EH (cell line): ENCODE measurements at regions not wholly inside any gene's neighbourhood (a gene's known extent, or its start where the extent isn't known, plus 50 kb on each side); places are given as distances from the start of the nearest gene placed in this dataset.
"Not testable (repeated sequence)": the region's sequence is repeated elsewhere in the genome, so short reads cannot be mapped to it uniquely, and the experiment has no call there.

Source experiments
- DNase-seq: peaks from one replicate; pipeline ENCODE4 v3.0.0-alpha.2; 2015; ENCODE audit warnings: low read depth

DNA sequence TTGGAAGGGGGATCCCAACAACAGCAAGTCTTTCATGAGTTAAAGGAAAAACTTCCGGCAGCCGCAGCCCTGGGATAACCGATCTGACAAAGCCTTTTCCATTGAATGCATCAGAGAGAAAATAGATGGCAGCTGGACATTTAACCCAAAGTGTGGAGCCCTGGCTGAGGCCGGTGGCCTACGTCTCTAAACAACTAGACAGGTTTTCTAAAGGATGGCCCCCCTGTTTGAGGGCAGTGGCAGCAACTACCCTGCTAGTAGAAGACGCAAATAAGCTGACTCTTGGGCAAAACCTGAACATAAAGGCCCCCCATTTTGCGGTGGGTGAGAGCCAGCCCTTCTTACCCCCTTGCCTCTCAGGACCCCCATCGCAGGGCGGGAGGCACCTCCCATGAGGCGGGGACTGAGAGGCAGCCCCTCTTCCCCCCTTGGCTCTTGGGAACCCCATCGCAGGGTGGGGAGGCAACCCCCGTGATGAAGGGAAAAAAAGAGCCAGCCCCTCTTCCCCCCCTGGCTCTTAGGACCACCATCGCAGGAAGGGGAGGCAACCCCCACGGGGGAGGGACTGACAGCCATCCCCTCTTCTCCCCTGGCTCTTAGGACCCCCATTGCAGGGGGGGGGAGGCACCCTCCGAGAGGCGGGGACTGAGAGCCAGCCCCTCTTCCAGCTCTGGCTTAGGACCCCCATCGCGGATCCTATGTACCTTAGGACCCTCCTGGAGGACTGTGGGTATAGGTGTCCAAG, 2422.9 kb upstream of the PCDH20 start:
- DNase-seq, result no peak

DNA sequence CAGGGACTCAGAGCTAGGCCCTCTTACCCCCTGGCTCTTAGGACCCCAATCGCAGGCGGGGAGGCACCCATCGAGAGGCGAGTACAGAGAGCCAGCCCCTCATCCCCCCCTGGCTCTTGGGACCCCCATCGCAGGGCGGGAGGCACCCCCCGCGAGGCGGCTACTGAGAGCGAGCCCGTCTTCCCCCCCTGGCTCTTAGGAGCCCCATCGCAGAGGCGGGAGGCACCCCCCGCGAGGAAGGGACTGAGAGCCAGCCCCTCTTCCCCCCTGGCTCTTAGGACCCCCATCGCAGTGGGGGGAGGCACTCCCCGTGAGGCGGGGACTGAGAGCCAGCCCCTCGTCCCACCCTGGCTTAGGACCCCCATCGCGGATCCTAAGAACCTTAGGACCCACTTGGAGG, 2422.1 kb upstream of the PCDH20 start:
- not testable (repeated sequence) for DNase-seq

DNA sequence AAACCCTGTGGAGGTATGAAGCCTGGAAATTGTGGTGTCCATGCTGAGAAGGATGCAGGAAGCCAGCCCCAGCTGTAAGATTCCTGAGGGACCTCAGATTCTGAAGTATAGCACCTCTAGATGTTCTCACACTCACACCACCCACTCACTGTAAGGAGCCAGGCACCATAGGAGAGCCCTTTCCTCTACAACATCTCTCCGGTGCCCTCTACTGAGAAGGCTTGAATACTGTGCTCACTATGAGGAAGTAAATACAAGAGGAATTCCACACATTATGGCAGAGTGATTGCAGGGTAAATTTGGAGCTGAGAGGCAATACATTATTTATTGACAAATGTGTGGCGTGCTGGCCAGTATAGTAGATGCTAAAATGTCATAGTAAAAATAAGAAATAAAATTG, 2414.0 kb upstream of the PCDH20 start:
- not testable (repeated sequence) for DNase-seq

DNA sequence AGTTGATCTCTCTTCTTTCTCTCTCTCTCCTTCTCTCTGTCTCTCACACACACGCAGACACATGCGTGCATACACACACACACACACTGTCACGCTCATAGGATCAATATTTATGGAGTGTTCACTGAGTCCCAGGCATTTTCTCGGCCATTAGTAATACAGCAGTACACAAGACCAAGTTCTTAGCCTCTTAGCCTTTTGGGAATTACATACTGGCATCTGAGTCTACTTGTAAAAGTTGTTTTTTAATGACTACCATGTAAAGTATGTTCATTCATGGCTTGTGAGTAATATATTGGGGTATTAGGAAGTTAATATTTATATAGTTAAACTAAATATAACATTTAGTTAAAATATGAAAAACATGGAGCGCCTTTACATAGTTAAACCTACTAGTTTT, 2406.1 kb upstream of the PCDH20 start:
- DNase-seq, result not testable (repeated sequence)

DNA sequence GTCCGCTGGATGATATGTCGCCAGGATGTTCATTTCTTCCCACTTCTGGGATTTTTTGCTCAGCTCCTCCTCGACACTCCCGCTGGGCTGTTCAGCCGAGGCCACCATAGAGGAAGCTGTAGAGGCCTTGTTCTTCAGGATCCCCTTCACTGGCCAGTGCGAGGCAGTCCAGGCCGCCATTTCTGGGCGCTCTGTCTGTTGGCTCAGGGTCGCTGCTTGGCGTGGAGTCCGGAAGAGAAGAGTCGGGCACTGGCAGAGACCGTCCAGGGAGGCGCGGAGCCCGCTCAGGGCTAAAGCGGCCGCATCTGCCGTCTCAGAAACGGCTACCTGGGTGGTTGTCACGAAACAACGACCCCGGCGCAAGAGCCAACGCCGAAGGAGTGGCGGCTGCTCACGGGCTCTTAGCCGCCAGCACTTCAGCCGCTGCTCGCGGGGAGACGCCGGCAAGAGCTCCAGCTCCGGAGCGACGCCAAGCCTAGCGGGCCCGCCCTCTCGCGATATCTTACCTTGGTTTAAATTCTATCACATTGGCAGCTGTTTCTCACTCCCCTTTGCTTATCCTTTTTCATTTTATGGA, 2395.9 kb upstream of the PCDH20 start:
- not testable (repeated sequence) for DNase-seq

DNA sequence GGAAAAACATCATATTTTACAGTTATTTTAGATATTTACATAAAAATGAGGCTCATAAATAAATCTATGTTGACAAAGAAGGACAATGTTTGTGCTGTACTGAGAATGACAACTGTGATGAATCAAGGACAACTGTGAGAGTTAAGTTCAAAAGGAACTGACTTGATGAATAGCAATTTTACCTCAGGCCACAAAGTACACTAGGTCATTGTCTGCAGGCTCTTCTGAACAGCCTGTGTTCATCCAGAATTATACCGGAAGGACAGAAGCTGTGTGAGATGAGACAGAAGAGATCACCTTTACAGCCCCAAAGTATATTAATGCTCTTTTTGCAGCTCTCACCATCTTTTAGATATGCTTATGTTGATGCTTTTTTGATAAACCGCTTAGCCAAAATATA, 2375.5 kb upstream of the PCDH20 start:
- not testable (repeated sequence) for DNase-seq

DNA sequence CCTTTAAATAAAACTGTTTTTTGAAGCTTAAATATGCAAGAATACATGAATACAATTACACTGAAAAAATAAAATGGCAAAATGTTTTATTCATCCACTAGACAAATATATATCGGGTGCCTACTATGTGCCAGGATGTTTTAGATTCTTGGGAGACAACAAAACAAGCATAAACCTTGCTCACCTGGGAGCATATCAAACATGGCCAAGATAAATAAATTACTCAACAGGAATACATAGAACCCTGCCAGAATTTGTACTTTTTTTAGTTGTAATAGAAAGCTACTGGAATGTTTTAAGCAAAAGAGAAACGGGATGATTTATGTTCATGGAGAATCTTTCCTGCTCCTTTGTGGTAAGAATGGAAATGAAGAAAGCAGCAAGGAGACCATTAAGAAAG, 2358.5 kb upstream of the PCDH20 start:
- no peak for DNase-seq

DNA sequence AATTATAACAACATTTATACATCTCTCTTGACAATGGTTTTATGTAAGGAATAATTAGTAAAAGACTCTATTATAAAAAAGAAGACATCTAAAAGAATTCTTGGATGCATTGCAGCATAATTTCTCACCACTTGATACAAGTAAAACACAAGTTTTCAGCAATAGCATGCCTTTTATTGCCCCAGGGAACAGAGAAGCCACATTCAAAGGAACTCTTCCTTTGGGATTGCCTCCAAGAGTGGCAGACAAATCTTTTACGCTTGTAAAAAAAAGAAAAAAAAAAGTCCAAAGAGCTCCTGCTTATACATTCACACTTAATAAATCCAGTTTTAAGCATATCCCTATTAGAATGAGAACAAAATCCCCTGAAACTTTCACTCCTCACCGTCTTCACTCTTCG, 2357.8 kb upstream of the PCDH20 start:
- DNase-seq, result peak; percentile 3

DNA sequence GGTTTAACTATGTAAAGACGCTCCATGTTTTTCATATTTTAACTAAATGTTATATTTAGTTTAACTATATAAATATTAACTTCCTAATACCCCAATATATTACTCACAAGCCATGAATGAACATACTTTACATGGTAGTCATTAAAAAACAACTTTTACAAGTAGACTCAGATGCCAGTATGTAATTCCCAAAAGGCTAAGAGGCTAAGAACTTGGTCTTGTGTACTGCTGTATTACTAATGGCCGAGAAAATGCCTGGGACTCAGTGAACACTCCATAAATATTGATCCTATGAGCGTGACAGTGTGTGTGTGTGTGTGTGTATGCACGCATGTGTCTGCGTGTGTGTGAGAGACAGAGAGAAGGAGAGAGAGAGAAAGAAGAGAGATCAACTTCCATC, 2342.0 kb upstream of the PCDH20 start:
- not testable (repeated sequence) for DNase-seq

DNA sequence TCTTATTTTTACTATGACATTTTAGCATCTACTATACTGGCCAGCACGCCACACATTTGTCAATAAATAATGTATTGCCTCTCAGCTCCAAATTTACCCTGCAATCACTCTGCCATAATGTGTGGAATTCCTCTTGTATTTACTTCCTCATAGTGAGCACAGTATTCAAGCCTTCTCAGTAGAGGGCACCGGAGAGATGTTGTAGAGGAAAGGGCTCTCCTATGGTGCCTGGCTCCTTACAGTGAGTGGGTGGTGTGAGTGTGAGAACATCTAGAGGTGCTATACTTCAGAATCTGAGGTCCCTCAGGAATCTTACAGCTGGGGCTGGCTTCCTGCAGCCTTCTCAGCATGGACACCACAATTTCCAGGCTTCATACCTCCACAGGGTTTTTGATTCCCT, 2334.2 kb upstream of the PCDH20 start:
- not testable (repeated sequence) for DNase-seq

DNA sequence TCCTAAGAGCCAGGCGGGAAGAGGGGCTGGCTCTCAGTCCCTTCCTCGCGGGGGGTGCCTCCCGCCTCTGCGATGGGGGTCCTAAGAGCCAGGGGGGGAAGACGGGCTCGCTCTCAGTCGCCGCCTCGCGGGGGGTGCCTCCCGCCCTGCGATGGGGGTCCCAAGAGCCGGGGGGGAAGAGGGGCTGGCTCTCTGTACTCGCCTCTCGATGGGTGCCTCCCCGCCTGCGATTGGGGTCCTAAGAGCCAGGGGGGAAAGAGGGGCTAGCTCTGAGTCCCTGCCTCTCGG, 2326.1 kb upstream of the PCDH20 start:
- DNase-seq, result not testable (repeated sequence)

DNA sequence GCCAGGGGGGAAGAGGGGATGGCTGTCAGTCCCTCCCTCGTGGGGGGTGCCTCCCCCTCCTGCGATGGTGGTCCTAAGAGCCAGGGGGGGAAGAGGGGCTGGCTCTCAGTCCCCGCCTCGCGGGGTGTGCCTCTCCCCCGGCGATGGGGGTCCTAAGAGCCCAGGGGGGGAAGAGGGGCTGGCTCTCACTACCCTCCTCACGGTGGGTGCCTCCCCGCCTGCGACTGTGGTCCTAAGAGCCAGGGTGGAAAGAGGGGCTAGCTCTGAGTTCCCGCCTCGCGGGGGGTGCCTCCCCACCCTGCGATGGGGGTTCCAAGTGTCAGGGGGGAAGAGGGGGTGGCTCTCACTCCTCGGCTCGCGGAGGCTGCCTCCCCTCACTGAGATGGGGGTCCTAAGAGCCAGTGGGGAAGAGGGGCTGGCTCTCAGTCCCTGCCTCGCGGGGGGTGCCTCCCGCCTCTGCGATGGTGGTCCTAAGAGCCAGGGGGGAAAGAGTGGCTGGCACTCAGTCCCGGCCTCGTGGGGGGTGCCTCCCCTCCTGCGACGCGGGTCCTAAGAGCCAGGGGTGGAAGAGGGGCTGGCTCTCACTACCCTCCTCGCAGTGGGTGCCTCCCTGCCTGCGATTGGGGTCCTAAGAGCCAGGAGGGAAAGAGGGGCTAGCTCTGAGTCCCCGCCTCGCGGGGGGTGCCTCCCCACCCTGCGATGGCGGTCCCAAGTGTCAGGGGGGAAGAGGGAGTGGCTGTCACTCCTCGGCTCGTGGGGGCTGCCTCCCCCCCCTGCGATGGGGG, 2325.6 kb upstream of the PCDH20 start:
- DNase-seq, result no peak

DNA sequence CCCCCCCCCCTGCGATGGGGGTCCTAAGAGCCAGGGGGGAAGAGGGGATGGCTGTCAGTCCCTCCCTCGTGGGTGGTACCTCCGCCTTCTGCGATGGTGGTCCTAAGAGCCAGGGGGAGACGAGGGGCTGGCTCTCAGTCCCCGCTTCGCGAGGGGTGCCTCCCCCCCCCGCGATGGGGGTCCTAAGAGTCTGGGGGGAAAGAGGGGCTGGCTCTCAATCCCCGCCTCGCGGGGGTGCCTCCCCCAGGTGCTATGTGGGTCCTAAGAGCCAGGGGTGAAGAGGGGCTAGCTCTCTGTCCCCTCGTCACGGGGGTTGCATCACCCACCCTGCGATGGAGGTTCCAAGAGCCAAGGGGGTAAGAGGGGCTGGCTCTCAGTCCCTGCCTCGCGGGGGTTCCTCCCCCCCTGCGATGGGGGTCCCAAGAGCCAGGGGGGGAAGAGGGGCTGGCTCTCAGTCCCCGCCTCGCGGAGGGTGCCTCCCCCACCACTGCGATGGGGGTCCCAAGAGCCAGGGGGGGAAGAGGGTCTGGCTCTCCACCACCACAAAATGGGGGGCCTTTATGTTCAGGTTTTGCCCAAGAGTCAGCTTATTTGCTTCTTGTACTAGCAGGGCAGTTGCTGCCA, 2323.6 kb upstream of the PCDH20 start:
- DNase-seq, result not testable (repeated sequence)

DNA sequence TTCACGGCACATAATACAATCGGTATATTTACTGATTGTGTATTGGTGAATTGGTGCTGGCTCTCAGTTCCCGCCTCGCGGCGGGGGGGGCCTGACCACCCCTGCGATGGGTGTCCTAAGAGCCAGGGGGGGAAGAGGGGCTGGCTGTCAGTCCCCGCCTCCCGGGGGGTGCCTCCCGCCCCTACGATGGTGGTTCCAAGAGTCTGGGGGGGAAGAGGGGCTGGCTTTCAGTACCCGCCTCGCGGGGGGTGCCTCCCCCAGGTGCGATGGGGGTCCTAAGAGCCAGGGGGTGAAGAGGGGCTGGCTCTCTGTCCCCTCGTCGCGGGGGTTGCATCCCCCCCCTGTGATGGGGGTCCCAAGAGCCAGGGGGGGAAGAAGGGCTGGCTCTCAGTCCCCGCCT, 2321.8 kb upstream of the PCDH20 start:
- DNase-seq, result no peak

DNA sequence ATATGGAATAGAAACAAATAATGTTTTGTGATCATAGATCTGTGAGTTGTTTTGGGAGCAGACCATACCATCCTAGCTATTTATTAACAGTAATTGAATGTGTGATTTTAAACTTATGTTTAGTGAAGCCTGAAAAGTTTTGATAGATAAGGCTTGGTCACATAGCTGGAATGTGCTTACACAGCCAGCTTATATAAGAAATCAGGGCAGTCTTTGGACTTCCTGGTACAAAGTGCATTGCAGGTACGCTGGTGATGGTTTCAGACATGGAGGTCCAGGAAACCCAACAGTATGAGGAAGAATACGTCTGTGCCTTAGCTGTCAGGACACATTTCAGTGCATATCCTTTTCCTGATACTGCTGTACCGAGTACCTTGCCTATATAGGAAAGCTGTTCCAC, 2316.2 kb upstream of the PCDH20 start:
- no peak for DNase-seq

DNA sequence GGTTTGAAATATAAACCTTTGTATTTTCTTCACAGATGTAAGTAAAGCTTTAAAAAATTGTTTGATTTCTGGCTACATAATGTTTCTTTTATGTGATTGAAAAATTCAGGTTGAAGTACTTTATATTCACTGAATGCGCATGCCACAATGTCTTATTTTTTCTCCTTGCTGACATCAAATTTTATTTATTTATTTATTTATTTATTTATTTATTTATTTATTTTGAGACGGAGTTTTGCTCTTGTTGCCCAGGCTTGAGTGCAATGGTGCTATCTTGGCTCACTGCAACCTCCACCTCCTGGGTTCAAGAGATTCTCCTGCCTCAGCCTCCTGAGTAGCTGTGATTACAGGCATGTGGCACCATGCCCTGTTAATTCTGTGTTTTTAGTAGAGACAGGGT, 2296.5 kb upstream of the PCDH20 start:
- DNase-seq, result not testable (repeated sequence)

DNA sequence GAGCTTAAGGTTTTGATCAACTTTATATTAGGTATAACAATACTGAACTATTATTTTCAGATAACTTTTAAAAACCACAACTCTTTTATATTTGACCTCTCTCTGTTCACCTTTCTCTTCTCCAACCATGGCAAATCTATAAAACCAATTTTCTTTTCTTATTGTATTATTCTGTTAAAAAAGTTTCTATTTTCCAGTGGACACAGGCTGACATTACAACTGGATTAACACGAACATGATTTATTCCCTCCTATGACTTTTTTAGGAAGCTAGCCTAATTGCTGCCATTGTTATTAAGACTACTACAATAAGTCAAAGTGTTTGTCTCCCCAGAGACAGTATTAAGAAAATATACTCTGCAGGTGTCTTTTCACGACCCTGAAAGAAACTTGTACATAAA, 2291.1 kb upstream of the PCDH20 start:
- no peak for DNase-seq

DNA sequence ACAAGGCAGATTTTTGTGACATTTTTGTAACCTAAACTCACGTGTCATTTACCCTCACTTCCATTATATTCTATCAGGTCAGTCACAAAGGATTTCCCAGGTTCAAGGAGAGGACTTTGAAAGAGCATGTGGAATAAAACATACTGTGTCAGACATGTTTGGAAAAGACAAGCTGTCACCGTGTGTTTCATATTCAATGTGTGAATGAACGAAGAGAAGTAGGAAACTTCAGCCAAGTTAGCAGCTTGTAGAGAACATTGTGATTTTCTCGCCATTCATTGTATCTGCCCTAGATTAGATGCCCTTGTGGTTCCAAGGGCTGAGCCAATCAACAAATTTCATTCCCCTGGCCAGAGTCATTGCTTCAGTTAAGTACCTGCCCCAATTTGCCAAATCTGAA, 2288.9 kb upstream of the PCDH20 start:
- DNase-seq, result no peak

DNA sequence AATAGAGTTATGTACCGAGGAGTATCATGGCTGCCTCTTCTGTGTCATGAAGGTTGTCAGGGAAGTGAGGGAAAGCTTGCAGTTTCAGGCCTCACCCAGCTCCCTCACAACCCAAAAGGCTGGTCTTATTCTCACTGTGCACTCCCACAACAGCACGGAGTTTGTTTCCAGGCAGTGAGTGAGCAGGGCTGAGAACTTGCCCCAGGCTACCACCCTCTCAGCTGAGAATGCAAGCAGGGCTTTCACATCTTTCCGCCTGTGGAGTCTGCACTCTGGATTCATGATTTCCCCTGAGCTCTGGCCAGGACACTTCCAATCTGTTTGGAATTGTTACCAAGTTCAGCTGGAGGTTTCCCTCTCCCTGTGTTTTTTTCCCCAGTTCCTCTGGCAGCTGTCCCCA, 2284.7 kb upstream of the PCDH20 start:
- DNase-seq, result peak; percentile 4

DNA sequence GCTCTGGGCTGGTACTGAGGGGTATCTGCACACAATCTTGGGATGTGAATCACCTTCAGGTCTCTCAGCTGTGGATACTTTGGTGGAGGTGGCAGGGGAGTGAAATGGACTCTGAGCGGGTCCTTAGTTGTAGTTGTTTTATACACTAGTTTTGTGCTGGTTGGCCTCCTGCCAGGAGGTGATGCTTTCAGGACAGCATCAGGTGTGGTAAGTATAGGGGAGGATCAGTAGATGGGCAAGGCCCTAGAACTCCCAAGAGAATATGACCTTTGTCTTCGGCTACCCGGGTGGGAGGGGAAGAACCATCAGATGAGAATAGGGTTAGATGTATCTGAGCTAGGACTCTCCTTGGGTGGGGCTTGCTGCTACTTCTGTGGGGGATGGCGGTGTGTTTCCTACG, 2284.3 kb upstream of the PCDH20 start:
- DNase-seq, result no peak

DNA sequence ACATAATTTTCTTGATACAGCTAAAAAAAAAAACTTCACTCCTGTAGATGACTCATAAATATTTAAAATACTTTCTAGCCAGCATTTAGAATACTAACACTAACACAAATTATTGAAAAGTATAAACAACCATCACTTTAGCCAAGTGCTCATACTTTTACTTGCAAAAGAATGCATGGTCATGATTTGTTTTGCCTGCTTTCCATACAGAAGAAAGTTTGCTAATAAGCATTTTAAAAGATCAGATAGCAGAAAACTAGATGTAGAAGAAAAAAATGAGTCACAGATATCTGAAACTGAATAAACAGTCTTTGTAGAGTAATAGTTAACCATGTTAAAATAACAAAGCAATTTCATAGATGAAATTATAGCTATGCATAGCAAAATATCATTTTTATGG, 2280.4 kb upstream of the PCDH20 start:
- DNase-seq, result peak; percentile 36

DNA sequence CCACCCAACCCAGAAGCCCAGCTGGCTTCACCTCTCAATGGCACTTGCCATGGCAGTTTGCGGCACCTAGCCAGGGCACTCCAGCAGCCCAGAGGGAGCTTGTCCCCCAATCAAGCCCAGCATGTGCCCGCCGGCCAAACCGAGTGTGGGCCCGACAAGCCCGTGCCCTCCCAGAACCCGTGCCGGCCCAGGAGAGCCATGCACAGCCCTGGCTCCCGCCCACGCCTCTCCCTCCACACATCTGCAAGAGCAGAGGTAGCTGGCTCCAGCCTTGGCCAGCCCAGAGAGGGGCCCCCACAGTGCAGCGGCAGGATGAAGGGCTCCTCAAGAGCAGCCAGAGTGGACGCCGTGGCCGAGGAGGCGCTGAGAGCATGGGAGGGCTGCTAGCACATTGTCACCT, 2278.0 kb upstream of the PCDH20 start:
- no peak for DNase-seq

DNA sequence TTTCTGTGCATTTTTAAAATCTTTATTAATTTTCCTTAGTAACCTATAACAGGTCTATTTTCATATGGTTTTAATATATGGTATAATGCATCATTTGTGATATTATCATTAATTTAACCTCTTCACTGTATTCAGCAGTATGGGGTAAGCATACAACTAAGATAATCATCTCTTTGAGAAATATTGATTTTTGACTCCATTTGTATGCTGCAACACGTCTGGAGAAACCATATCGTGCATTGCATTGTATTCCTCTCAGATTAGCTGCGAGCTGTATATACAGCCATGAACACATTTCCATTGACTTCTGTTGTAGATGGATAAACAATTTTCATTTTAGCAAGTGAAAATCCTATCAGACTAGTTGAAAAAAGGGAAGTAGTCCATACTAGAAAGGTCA, 2275.8 kb upstream of the PCDH20 start:
- no peak for DNase-seq
